Muscle of leg (tissue), 3 donors: ENCODE measurements at regions not wholly inside any gene's neighbourhood (a gene's known extent, or its start where the extent isn't known, plus 50 kb on each side); places are given as distances from the start of the nearest gene placed in this dataset.

ENCODE experiments used
- DNase-seq: peaks from one replicate; pipeline ENCODE4 v3.0.0; 2013
- H3K27ac ChIP-seq: one replicate; pipeline ENCODE4 v1.5.1; 2013; ENCODE audit warnings: mild to moderate bottlenecking, low read length, control low read depth
- H3K27me3 ChIP-seq: one replicate; pipeline ENCODE4 v1.6.1; 2013; ENCODE audit warnings: low read length; ENCODE audit not compliant: control insufficient read depth, insufficient read depth
- H3K36me3 ChIP-seq: one replicate; pipeline ENCODE4 v1.6.1; 2013; ENCODE audit warnings: low read length; ENCODE audit not compliant: control insufficient read depth, insufficient read depth
- H3K4me1 ChIP-seq: one replicate; pipeline ENCODE4 v1.6.1; 2013; ENCODE audit warnings: low read length; ENCODE audit not compliant: control insufficient read depth, insufficient read depth
- H3K4me3 ChIP-seq: one replicate; pipeline ENCODE4 v1.5.1; 2013; ENCODE audit warnings: low read length, control low read depth
- H3K9me3 ChIP-seq: replicated peaks from 2 replicates; pipeline ENCODE4 v1.6.1; 2013; ENCODE audit warnings: low read depth, low read length; ENCODE audit not compliant: control insufficient read depth
- WGBS: methylation state at CpG from one replicate; pipeline ENCODE4 v1.1.5; 2013; ENCODE audit warnings: missing lambda C conversion rate; ENCODE audit not compliant: insufficient coverage; 5-methylcytosine and 5-hydroxymethylcytosine counted together

- no peaks in the 10 kb centered on the region for H3K9me3 ChIP-seq
- no peak overlapping the region for H3K4me3 ChIP-seq
- no peak for DNase-seq
- H3K4me1 ChIP-seq, result peaks cover 7% of the 10 kb centered on the region
- H3K27me3 ChIP-seq, result no peaks in the 10 kb centered on the region
- H3K27ac ChIP-seq, result no peak overlapping the region
- H3K36me3 ChIP-seq, result no peaks in the 10 kb centered on the region
- no CpG with 5 or more reads among the region's 11 CpGs for WGBS
Observed at GRCh38 chr2:128646091-128646490, 327.4 kb upstream of the HS6ST1 start.

GRCh38 chr2:128646691-128647090 lies 328.0 kb upstream of the HS6ST1 start:
- WGBS, result 86% methylated on average over 1 of the region's 3 CpGs
- DNase-seq, result no peak
- Histone ChIP-seq H3K9me3 (no peaks in the 10 kb centered on the region), H3K27me3 (no peaks in the 10 kb centered on the region), H3K4me3 (no peak overlapping the region), H3K36me3 (no peaks in the 10 kb centered on the region), H3K27ac (no peak overlapping the region), H3K4me1 (peaks cover 7% of the 10 kb centered on the region)

- WGBS, result no CpG with 5 or more reads among the region's 2 CpGs
- no peak overlapping the region for H3K4me3 ChIP-seq
- H3K36me3 ChIP-seq, result no peaks in the 10 kb centered on the region
- no peaks in the 10 kb centered on the region for H3K27me3 ChIP-seq
- H3K27ac ChIP-seq, result no peak overlapping the region
- no peaks in the 10 kb centered on the region for H3K4me1 ChIP-seq
- H3K9me3 ChIP-seq, result no peaks in the 10 kb centered on the region
- DNase-seq, result no peak
Observed at GRCh38 chr2:128651000-128651399, 332.3 kb upstream of the HS6ST1 start.

- 80% methylated on average over 1 of the region's 5 CpGs for WGBS
- Histone ChIP-seq H3K4me1 (no peaks in the 10 kb centered on the region), H3K9me3 (no peaks in the 10 kb centered on the region), H3K27me3 (no peaks in the 10 kb centered on the region), H3K4me3 (no peak overlapping the region), H3K27ac (no peak overlapping the region), H3K36me3 (no peaks in the 10 kb centered on the region)
- DNase-seq, result peak; percentile 63
Observed at GRCh38 chr2:128654408-128654807, 335.7 kb upstream of the HS6ST1 start.

- Histone ChIP-seq H3K4me1 (no peaks in the 10 kb centered on the region), H3K4me3 (no peak overlapping the region), H3K9me3 (no peaks in the 10 kb centered on the region), H3K36me3 (no peaks in the 10 kb centered on the region), H3K27me3 (no peaks in the 10 kb centered on the region), H3K27ac (no peak overlapping the region)
- whole genome bisulfite sequencing, result 65% methylated on average over 5 of the region's 6 CpGs
- no peak for DNase-seq
Observed at GRCh38 chr2:128660836-128661235, 342.2 kb upstream of the HS6ST1 start.

- 85% methylated on average over 2 of the region's 5 CpGs for WGBS
- Histone ChIP-seq H3K27ac (no peak overlapping the region), H3K36me3 (no peaks in the 10 kb centered on the region), H3K9me3 (no peaks in the 10 kb centered on the region), H3K4me3 (no peak overlapping the region), H3K4me1 (no peaks in the 10 kb centered on the region), H3K27me3 (no peaks in the 10 kb centered on the region)
- DNase-seq, result no peak
Observed at GRCh38 chr2:128661311-128661710, 342.6 kb upstream of the HS6ST1 start.

- H3K4me3 ChIP-seq, result no peak overlapping the region
- H3K27me3 ChIP-seq, result no peaks in the 10 kb centered on the region
- H3K9me3 ChIP-seq, result no peaks in the 10 kb centered on the region
- 38% methylated on average over 8 of the region's 8 CpGs for WGBS
- no peaks in the 10 kb centered on the region for H3K4me1 ChIP-seq
- no peak for DNase-seq
- H3K27ac ChIP-seq, result no peak overlapping the region
- H3K36me3 ChIP-seq, result no peaks in the 10 kb centered on the region
Observed at GRCh38 chr2:128662051-128662471, 343.4 kb upstream of the HS6ST1 start.

- Histone ChIP-seq H3K27me3 (no peaks in the 10 kb centered on the region), H3K4me1 (no peaks in the 10 kb centered on the region), H3K4me3 (no peak overlapping the region), H3K9me3 (no peaks in the 10 kb centered on the region), H3K36me3 (no peaks in the 10 kb centered on the region), H3K27ac (no peak overlapping the region)
- DNase-seq, result no peak
- WGBS, result 89% methylated on average over 9 of the region's 12 CpGs
Observed at GRCh38 chr2:128663371-128664050, 344.8 kb upstream of the HS6ST1 start.

GRCh38 chr2:128664499-128664971 lies 345.9 kb upstream of the HS6ST1 start:
- DNase-seq, result no peak
- WGBS, result 60% methylated on average over 1 of the region's 4 CpGs
- Histone ChIP-seq H3K27ac (no peak overlapping the region), H3K4me3 (no peak overlapping the region), H3K36me3 (no peaks in the 10 kb centered on the region), H3K4me1 (no peaks in the 10 kb centered on the region), H3K27me3 (no peaks in the 10 kb centered on the region), H3K9me3 (no peaks in the 10 kb centered on the region)

GRCh38 chr2:128665113-128665512 lies 346.4 kb upstream of the HS6ST1 start:
- Histone ChIP-seq H3K4me1 (no peaks in the 10 kb centered on the region), H3K27me3 (no peaks in the 10 kb centered on the region), H3K27ac (no peak overlapping the region), H3K36me3 (no peaks in the 10 kb centered on the region), H3K9me3 (no peaks in the 10 kb centered on the region), H3K4me3 (no peak overlapping the region)
- WGBS, result no CpG with 5 or more reads among the region's 4 CpGs
- no peak for DNase-seq

GRCh38 chr2:128666596-128666995 lies 347.9 kb upstream of the HS6ST1 start:
- no peaks in the 10 kb centered on the region for H3K27me3 ChIP-seq
- H3K4me3 ChIP-seq, result no peak overlapping the region
- H3K9me3 ChIP-seq, result no peaks in the 10 kb centered on the region
- no peak for DNase-seq
- H3K27ac ChIP-seq, result no peak overlapping the region
- H3K4me1 ChIP-seq, result no peaks in the 10 kb centered on the region
- H3K36me3 ChIP-seq, result no peaks in the 10 kb centered on the region
- 77% methylated on average over 5 of the region's 6 CpGs for WGBS
